Astrocyte (in vitro differentiated cells and primary cell): ENCODE measurements at regions not wholly inside any gene's neighbourhood (a gene's known extent, or its start where the extent isn't known, plus 50 kb on each side); places are given as distances from the start of the nearest gene placed in this dataset.

Experiments used
- DNase-seq: peaks from one replicate; pipeline ENCODE4 v3.0.0-alpha.2; 2010; ENCODE audit warnings: low read depth
- FAIRE-seq: peaks from 2 replicates; lab custom pipeline; 2011; peaks lifted over from hg19 to GRCh38; lab: Jason Lieb, UNC
- H2AFZ ChIP-seq: 2 replicates; pipeline ENCODE4 v1.6.0; 2012; ENCODE audit warnings: low read depth, low read length, inconsistent platforms
- H3K27ac ChIP-seq: 2 replicates; pipeline ENCODE4 v1.5.1; 2011; ENCODE audit warnings: low read depth, low read length, inconsistent platforms
- H3K27me3 ChIP-seq: 2 replicates; pipeline ENCODE4 v1.6.0; 2011; ENCODE audit warnings: low read length, inconsistent platforms; ENCODE audit not compliant: insufficient read depth
- H3K36me3 ChIP-seq: 2 replicates; pipeline ENCODE4 v1.5.1; 2011; ENCODE audit warnings: low read length, inconsistent platforms; ENCODE audit not compliant: insufficient read depth
- H3K4me1 ChIP-seq: 2 replicates; pipeline ENCODE4 v1.5.1; 2011; ENCODE audit warnings: low read length, inconsistent platforms; ENCODE audit not compliant: insufficient read depth
- H3K4me2 ChIP-seq: 2 replicates; pipeline ENCODE4 v1.6.0; 2012; ENCODE audit warnings: low read length, inconsistent platforms
- H3K4me3 ChIP-seq: 2 replicates; pipeline ENCODE4 v1.5.1; 2011; ENCODE audit warnings: low read depth, mild to moderate bottlenecking, low read length, inconsistent platforms; ENCODE audit not compliant: insufficient read depth
- H3K79me2 ChIP-seq: 2 replicates; pipeline ENCODE4 v1.6.0; 2012; ENCODE audit warnings: mild to moderate bottlenecking, low read length, inconsistent platforms; ENCODE audit not compliant: insufficient read depth
- H3K9ac ChIP-seq: 2 replicates; pipeline ENCODE4 v1.6.0; 2012; ENCODE audit warnings: mild to moderate bottlenecking, low read length, inconsistent platforms
- H3K9me3 ChIP-seq: 2 replicates; pipeline ENCODE4 v1.5.1; 2012; ENCODE audit warnings: low read depth, mild to moderate bottlenecking, low read length, inconsistent platforms; ENCODE audit not compliant: insufficient read depth
- H4K20me1 ChIP-seq: 2 replicates; pipeline ENCODE4 v1.6.0; 2012; ENCODE audit warnings: low read length, inconsistent platforms; ENCODE audit not compliant: insufficient read depth
- H3K27ac Mint-ChIP-seq: one replicate; pipeline ENCODE4 v1.8.0; 2021; ENCODE audit warnings: mild to moderate bottlenecking, mixed read lengths; ENCODE audit not compliant: unreplicated experiment
- H3K27me3 Mint-ChIP-seq: one replicate; pipeline ENCODE4 v1.8.0; 2021; ENCODE audit warnings: low read depth, mixed read lengths; ENCODE audit not compliant: unreplicated experiment
- H3K36me3 Mint-ChIP-seq: one replicate; pipeline ENCODE4 v1.8.0; 2021; ENCODE audit warnings: low read depth, mixed read lengths; ENCODE audit not compliant: unreplicated experiment
- H3K4me1 Mint-ChIP-seq: one replicate; pipeline ENCODE4 v1.8.0; 2021; ENCODE audit warnings: low read depth, mixed read lengths; ENCODE audit not compliant: unreplicated experiment
- H3K4me3 Mint-ChIP-seq: one replicate; pipeline ENCODE4 v1.8.0; 2021; ENCODE audit warnings: mild to moderate bottlenecking, moderate library complexity, mixed read lengths; ENCODE audit not compliant: unreplicated experiment
- H3K9me3 Mint-ChIP-seq: one replicate; pipeline ENCODE4 v1.8.0; 2021; ENCODE audit warnings: mild to moderate bottlenecking, mixed read lengths; ENCODE audit not compliant: unreplicated experiment
- EZH2 ChIP-seq: IDR thresholded peaks from 2 replicates; pipeline ENCODE4 v1.6.1; 2012; ENCODE audit warnings: mild to moderate bottlenecking, low read length, inconsistent platforms; ENCODE audit not compliant: insufficient read depth
- TF ChIP-seq, protein P1 (sequence below): IDR thresholded peaks from 2 replicates; pipeline ENCODE4 v1.5.1; 2011; ENCODE audit warnings: low read depth, mild to moderate bottlenecking, inconsistent platforms, low read length, moderate library complexity; ENCODE audit not compliant: insufficient read depth

DNA sequence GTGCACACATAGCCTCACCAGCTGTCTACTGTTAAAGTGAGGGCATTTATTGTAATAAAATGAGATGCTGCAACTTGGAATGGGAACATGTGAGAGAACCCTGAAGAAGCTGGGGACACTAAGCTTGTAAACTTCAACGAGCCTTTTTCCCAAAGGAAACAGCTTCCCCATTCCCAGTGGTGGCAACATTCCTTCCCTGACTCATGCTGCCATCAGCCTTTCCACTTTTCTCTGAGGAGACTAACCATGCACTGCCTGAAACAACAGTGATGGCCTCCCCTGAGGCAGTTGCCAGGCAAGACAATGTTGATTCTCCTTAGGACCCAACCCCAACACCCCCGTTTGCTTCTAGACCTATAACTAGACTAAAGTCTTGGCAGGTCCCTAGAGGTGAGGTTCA lies 928.3 kb downstream of the GLUD2 start:
- Mint-ChIP-seq H3K4me3 (no peak overlapping the region), H3K9me3 (peaks cover 2% of the 10 kb centered on the region), H3K27ac (no peak overlapping the region), H3K4me1 (no peaks in the 10 kb centered on the region), H3K36me3 (no peaks in the 10 kb centered on the region), H3K27me3 (no peaks in the 10 kb centered on the region)
- Histone ChIP-seq H4K20me1 (no peaks in the 10 kb centered on the region), H3K79me2 (no peaks in the 10 kb centered on the region), H3K4me1 (no peaks in the 10 kb centered on the region), H3K9ac (no peak overlapping the region), H3K4me3 (no peak overlapping the region), H3K27ac (no peak overlapping the region), H3K27me3 (no peaks in the 10 kb centered on the region), H2AFZ (no peak overlapping the region), H3K36me3 (no peaks in the 10 kb centered on the region), H3K9me3 (no peaks in the 10 kb centered on the region), H3K4me2 (no peak overlapping the region)
- FAIRE-seq (peak; percentile 23), DNase-seq (no peak)
- TF ChIP-seq EZH2, result no peak
- TF ChIP-seq, protein P1, sequence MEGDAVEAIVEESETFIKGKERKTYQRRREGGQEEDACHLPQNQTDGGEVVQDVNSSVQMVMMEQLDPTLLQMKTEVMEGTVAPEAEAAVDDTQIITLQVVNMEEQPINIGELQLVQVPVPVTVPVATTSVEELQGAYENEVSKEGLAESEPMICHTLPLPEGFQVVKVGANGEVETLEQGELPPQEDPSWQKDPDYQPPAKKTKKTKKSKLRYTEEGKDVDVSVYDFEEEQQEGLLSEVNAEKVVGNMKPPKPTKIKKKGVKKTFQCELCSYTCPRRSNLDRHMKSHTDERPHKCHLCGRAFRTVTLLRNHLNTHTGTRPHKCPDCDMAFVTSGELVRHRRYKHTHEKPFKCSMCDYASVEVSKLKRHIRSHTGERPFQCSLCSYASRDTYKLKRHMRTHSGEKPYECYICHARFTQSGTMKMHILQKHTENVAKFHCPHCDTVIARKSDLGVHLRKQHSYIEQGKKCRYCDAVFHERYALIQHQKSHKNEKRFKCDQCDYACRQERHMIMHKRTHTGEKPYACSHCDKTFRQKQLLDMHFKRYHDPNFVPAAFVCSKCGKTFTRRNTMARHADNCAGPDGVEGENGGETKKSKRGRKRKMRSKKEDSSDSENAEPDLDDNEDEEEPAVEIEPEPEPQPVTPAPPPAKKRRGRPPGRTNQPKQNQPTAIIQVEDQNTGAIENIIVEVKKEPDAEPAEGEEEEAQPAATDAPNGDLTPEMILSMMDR, result no peak

DNA sequence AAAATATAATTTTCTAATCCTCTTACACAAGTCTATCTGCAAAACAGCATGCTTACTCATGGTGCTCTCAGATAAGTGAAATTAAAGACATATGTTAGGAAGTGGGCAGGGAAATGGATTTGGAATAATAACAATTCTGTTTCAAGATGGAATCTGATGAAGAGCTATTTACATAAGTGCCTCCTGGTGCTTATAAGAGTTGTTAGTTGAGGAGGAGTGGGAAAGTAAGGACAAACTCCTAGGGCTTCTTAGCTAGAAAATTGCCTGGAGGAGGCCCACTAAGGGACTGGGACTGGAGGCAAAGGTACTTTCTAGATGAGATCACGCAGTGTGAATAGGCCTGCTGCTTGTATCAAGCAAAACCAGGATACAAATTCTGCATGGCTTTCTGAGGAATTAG lies 939.8 kb downstream of the GLUD2 start:
- Histone ChIP-seq H3K4me2 (no peak overlapping the region), H3K4me1 (no peaks in the 10 kb centered on the region), H3K9me3 (no peaks in the 10 kb centered on the region), H2AFZ (no peak overlapping the region), H3K27me3 (no peaks in the 10 kb centered on the region), H3K4me3 (no peak overlapping the region), H3K27ac (no peak overlapping the region), H4K20me1 (no peaks in the 10 kb centered on the region), H3K9ac (no peak overlapping the region), H3K79me2 (no peaks in the 10 kb centered on the region), H3K36me3 (no peaks in the 10 kb centered on the region)
- H3K36me3 Mint-ChIP-seq, result no peaks in the 10 kb centered on the region
- no peaks in the 10 kb centered on the region for H3K9me3 Mint-ChIP-seq
- no peak for FAIRE-seq
- H3K27me3 Mint-ChIP-seq, result no peaks in the 10 kb centered on the region
- no peak overlapping the region for H3K27ac Mint-ChIP-seq
- no peak overlapping the region for H3K4me3 Mint-ChIP-seq
- H3K4me1 Mint-ChIP-seq, result no peaks in the 10 kb centered on the region
- peak; percentile 55 for DNase-seq
- TF ChIP-seq, protein P1, result no peak
- no peak for TF ChIP-seq EZH2

DNA sequence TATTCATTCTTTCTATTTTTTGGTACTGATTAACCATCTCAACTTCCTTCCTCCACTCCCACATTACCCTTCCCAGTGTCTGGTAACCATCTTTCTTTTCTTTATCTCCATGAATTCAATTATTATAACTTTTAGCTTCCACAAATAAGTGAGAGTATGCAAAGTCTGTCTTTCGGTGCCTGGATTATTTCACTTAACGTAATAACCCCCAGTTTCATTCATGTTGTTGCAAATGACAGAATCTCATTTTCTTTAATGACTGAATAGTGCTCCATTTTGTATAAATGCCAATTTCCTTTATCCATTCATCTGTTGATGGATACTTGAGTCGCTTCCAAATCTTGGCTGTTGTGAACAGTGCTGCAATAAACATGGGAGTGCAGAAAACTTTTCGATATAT lies 940.4 kb downstream of the GLUD2 start:
- H3K27ac ChIP-seq, result no peak overlapping the region
- Mint-ChIP-seq H3K9me3 (no peaks in the 10 kb centered on the region), H3K36me3 (no peaks in the 10 kb centered on the region)

More for the DNA sequence above, 940.4 kb downstream of the GLUD2 start:
- no peaks in the 10 kb centered on the region for H4K20me1 ChIP-seq
- no peaks in the 10 kb centered on the region for H3K27me3 Mint-ChIP-seq
- H3K27me3 ChIP-seq, result no peaks in the 10 kb centered on the region
- TF ChIP-seq, protein P1, result no peak
- TF ChIP-seq EZH2, result no peak
- no peaks in the 10 kb centered on the region for H3K9me3 ChIP-seq
- H3K27ac Mint-ChIP-seq, result no peak overlapping the region
- no peaks in the 10 kb centered on the region for H3K4me1 ChIP-seq
- no peak overlapping the region for H3K9ac ChIP-seq
- peak; percentile 93 for FAIRE-seq
- no peaks in the 10 kb centered on the region for H3K79me2 ChIP-seq
- H2AFZ ChIP-seq, result no peak overlapping the region
- H3K4me2 ChIP-seq, result no peak overlapping the region
- H3K4me3 Mint-ChIP-seq, result no peak overlapping the region
- H3K36me3 ChIP-seq, result no peaks in the 10 kb centered on the region
- H3K4me1 Mint-ChIP-seq, result no peaks in the 10 kb centered on the region
- DNase-seq, result no peak
- no peak overlapping the region for H3K4me3 ChIP-seq
